HG03064 (cell line): ENCODE measurements at regions not wholly inside any gene's neighbourhood (a gene's known extent, or its start where the extent isn't known, plus 50 kb on each side); places are given as distances from the start of the nearest gene placed in this dataset.

Source experiments
- ATAC-seq: cut with Tn5 transposase; IDR thresholded peaks from one replicate; pipeline ENCODE4 v1.9.1; 2021; ENCODE audit warnings: low read depth; ENCODE audit not compliant: unreplicated experiment

DNA sequence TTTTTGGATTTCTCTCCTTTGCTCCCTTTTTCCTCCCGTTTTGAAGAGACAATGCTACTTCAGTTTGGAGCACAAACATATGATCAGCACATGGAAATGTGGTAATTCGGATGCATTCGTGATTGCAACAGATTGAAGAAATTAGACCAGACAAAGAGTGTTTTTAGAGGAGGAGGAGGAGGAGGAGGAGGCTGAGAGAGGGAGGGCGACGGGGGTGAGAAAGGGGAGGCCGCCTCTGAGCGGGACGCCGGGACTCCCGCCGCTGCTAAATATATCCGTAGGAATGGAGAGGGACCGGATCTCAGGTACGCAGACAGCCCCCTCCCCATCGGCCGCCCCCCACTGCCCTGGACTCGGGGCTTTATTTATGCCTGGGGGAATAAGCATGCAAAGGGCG is 179.3 kb downstream of the SEC14L1 start:
- ATAC-seq, result no peak

DNA sequence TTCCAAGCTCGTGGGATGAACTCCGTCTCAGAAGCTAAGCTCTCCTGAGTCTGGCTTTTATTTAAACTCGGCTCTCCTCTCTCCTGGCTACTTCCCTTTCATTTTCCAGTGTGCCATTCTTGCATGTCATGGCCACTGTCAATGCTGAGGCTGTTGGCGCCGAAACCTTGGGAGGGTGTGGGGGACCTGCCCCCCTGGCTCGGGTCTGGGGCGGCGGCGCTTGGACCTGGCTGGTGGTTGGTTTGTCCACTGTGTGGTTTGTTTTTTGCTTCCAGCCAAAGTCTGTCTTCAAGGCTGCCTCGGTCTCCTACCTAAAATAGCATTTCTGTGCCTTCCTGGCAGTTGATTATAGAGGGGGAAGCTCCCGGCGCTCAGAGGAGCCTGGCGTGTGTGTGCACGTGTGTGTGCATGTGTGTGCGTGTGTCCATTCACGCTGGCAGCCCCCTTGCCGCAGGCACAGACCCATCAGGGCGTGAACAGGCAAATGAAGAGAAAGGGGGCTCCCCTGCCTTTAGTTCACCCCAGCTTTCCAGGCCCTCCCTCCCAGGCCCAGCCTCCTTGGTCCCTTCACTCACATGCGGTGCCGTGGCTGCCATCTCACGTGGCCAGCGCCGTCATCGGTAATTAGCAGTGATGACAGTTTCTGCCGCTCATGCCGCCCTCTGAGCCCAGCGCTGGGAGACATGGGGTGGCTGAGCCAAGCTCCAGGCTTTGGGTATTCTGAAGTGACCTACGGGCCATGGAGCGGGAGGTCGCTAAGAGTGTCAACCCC is 179.9 kb downstream of the SEC14L1 start:
- ATAC-seq, result no peak

DNA sequence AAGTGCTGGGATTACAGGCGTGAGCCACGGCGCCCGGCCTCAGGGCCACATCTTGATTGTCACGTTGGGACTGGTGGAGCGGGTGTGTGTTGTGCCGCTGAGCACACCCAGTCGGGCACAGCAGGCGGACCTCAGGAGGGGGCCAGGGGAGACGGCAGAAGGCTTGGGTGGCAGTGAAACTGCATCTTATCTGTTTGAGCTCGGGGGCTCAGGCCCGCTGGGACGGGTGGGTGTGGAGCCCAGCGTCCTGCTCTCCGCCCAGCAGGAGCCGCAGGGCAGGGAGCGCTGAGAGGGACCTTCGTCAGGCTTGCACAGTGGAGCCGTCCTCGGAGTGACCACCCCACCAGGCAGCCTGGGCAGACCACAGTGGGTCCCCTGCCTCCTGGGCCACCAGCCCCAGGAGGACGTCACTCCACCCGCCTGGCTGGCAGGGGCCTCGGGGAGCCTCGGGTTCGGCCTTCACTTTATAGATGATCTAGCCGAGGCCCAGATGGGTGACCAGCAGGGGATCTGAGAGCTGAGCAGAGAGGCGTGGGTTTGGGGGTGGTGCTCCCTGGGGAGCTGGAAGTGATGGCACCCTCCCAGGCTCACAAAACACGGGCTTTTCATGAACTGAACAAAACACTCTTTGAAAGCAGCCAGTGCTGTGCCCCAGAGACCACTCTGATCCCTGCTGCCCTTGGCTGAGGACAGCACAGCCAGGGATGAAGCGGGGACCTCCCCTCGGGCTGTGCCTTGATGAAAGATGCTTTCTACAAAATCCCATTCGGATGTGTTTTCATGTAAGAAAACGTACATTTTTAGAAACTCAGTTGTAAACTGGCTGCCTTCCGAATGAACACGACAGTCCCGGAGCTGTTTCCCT is 181.1 kb downstream of the SEC14L1 start:
- no peak for ATAC-seq

DNA sequence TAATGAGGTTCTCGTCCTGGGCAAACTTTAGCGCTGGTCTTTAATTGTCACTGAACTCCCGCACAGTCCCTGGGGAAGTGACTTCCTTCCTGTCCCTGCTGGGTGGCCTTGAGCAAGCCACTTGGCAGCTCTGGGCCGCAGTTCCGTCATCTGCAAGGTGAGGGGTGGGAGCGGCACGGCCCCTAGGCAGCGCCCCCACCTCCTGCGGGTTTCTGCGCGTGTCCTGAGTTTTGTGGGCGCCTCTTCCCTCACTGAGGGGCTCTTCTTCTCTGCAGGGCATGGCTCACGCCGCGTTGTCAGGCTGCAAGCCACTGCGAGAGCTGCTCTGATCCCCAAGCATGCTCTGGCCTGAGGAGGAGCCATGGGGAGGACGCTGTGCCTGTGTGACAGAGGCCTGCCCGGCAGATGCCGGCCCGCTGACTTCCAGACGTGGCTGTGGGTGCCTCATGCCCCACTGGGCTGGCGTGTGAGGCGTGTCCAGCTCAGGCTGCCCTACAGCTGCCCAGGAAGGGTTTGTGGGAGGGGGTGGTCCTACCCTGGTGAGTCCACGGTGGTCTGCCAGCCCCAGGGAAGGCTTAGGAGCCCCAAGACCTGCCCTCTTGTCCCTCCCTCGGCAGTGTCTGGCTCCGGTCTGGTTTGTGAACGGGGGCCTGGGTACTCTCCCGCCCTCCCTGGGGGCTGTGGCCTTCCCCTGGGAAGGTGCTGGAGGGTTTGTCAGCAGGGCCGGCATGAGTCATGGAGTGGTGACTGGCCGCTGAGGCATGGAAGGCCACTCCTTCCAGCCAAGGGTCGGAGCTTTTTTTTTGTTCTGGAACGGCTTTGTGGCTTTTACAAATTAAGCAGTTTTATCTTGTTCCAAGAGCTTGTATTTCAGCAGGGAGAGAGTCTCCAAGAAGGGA is 182.0 kb downstream of the SEC14L1 start:
- no peak for ATAC-seq

DNA sequence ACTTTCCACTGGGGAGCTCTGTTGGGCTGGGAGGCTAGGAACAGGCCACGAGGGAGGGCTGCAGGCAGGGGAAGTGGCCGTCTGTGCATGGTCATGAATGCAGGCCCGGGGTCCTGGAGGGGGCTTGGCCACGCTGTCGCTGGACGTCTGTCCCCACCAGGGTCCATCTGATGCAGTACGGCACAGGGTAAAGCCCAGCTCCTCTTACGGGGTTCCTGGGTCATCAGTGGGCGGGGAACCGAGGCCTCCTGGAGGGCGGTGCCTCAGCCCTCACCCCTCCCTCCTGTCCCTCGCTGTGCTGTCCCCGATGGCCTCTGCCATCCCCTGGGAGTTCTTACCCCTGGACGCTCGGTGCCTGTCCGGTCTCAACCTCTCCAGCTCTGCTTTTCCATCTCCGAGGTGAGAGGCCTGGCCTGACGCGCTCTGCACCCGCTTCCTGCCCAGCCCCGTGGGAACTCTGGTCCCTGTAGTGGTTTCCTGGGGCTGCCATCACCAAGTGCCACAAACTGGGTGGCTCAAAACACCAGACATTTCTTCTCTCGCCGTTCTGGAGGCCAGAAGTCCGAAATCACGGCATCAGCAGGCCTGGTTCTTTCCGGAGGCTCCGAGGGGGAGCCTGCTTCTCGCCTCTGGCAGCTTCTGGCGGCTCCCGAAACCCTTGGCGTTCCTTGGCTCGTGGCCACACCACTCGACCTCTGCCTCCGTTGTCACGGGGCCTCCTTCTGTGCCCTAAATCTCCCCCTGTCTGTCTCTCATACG is 182.8 kb downstream of the SEC14L1 start:
- ATAC-seq, result no peak

DNA sequence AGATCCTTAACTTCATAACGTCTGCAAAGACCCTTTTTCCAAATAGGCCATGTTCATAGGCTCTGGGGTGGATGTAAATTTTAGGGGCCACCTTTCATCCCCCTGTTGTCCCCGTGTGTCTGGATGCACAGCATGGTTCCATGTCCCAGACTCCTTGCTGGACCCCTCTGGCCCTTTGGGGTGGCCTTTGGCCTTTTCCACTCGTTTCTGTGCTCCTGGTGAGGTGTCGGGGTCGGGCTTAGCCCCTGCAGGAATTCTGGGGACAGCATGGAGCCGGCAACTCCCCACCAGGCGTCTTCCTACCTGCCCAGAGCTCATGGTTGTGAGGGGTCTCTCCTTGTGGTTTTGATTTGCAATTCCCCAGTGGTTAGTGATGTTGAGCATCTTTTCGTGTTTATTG is 183.5 kb downstream of the SEC14L1 start:
- ATAC-seq, result no peak

DNA sequence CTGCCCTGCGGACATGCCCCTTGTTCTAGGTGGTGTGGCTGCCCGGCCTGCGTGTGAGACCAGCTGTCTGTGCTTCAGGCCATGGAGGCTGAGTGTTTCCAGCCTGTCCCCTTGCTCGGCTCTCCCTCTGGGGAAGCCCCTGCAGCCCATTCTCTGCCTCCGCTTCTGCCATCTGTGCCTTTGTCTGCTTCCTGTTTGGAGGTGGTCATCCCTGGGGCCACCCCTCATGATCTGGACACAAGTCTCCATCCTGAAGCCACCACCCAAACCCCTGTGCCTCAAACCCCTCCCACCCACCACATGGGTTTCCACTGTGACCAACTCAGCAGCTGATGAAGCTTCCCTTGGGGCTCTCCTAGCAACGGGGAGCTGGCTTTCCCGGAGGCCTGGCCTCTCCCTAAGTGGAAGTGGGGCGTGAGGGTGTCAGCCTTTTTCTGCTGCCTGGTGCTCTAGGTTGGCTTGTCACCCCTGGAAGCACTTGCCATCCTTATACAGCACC is 184.9 kb downstream of the SEC14L1 start:
- no peak for ATAC-seq

DNA sequence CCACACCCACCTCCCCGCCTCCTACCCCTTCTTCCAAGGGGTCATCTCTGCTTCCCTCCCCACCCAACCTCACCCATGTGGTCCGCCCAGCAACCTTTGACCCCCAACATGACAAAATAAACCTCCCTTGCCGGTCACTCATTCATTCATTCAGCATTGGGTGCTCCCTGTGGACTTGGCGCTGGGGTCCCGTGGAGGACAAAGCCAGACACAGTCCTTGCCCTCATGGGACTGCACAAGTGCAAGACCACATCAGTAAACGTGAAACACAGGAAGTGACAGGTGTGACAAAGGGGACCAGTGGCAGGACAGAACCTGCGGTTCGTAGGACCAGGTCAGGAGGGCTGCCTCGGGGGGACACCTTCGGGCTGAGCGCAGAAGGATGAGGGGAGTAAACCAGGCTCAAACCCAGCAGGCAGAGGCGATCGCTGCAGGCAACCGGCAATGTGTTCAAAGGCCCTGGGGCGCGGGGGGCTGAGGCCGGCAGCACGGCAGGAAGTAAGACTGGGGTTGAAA is 185.4 kb downstream of the SEC14L1 start:
- ATAC-seq, result no peak

DNA sequence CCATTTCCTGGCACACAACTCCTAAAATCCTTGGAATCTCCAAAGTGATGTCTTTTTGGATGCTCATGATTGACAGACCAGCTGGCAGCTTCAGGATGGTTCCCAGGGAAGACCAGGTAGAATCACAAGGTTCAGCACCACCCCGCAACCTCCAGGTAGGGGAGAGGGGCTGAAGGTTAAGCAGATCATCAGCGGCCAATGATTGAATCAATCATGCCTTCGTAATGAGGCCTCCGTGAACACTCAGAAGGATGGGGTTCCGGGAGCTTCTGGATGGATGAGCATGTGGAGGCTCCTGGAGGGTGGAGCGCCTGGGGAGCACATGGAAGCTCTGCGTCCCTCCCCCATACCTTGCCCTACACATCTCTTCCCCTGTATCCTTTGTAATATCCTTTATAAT is 185.9 kb downstream of the SEC14L1 start:
- no peak for ATAC-seq

DNA sequence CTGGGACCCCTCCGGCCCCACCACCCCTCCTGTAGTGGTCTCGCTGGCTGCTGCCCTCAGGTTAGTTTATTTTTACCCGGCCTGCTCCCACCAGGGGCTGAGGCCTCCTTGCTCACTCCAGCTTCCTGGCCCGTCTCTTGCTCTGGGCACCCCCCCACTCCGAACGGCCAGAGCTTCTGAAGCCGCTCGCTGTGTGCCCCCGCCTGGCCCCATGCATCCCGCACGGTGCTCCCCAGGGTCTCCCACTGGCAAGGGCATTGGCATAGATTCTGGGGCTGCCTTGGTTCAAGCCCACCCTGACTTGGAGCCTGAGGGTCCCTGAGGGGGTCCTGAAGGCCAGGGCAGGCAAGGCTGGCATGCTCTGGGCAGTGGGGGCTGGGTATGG is 186.4 kb downstream of the SEC14L1 start:
- ATAC-seq, result no peak

DNA sequence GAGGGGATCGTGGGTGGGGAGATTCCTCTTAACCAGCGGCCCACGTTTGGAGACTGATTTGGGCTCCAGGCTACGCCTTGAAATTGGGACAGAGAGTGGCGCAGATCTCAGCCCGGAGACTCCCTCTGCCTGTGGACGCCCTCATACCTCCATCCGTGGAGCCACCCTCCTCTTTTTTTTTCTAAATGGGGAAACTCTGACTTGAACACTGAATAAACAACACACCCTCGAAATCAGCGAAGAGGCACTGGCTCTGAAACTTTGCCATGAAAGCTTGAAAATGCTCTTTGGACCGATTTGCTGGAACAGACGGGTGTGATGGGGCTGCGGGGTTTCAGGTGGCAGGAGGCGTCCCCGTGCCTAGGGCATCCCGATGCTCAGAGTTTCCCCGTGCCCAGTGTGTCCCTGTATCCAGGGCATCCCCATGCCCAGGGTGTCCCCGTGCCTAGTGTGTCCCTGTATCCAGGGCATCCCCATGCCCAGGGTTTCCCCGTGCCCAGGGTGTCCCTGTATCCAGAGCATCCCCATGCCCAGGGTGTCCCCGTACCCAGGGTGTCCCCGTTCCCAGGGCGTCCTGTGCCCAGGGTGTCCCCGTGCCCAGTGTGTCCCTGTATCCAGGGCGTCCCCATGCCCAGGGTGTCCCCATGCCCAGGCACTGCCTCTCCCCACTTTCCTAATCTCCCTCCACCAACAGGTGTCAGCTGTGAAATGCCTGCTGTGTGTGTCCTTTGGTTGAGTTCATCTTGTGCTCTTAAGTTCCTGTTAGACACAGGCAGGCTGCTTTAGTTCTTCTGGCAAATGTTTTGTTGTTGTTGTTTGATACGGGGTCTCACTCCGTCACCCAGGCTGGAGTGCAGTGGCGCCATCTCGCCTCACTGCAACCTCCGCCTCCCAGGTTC is 187.0 kb downstream of the SEC14L1 start:
- no peak for ATAC-seq

DNA sequence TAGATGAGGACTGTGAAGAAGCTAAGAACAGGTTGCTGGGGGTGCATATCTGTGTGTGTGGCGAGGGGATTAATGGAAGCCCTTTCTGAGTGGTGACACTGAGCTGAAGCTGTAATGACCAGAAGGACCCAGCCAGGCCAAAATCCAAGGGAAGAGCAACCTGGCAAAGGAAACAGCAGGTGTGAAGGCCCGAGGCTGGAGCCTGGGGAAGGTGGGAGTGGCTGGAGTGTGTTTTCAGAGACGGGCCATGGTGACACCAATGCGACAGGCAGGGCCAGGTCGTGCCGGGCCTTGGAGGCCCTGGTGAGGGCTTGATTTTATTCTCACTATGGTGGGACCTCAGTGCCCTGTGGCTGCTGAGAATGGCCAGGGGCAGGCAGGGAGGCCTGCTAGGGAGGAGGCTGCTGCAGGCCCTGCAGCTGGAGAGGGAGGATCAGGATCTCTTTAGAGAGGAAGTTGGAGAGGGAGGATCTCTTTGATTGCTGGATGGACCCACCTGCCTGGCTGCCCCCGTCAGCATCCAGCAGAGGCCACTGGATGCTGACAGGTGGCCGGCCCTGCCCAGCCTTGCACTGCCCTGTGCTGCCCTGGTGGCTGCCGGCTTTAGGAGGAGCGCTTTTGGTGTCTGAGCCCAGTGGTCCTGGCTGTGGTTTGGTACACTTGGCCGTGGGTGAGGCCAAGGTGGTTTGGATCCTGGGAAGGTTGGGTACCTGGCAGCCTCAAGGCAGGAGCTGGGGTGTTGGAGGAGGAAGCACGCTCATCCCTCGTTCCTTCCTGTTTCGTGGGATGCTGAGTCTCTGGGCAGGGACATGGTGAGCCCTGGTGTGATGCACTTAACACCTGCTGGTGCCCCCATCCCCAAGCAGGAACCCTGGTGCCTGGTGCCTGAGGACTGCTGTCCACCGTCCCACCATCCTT is 188.3 kb downstream of the SEC14L1 start:
- ATAC-seq, result no peak

DNA sequence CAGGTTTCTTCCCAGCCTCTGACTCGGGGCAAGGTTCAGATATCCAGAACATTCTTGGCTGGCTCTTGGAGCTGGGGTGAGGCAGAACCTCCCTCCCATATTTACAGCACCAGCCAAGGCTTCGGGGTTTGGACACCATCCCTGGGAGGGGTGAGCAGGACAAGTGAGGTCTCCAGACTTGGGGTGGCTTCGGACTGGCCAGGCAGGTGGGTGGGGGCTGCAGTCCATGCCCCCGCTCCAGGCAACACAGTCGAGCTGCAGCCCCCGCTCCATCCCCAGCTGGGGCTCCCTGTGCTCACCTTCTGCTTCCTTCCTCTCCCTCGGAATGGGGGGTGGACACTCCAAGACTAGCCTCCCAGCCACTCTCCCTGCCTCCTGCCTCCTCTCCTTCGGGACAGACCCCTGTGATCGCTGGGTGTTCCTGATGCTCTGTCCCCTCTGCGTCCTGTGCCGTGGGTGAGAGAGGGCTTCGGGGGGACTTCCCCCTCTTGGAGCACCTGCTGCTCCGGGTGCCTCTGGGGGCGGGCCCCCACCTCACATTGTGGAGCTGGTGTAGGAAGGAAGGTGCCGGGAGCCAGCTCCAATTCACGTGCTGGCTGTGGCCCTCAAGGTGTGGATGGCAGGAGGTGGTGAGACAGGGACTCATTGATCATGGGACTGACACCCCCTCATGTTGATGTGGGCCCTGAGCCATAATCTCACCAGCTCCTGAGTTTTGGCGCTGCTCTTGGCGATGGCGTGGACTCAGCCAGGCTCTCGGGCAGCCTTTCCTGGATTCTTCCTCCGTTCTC is 189.2 kb downstream of the SEC14L1 start:
- ATAC-seq, result no peak

DNA sequence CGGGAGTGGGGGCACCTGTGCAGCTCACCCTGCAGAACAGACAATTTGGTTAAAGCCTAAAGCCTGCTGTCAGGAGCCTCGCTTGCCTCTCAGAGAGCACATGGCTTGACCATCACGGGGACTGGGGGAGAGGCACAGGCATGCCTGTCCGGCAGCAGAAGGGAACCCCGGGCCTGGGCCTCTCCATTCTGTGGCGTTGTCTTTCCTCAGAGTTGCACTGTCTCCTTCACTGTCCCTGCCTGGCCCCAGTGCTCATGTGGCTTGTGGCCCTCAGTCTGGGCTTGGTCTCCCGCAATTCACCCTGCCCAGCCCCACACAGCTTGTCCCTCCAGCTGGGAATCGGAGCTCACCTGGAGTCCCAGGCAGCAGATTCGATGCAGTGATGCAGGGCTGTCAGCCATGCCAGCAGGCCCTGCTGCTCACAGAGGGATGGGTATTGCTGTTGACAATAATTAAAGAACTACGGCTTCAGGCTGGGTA is 189.9 kb downstream of the SEC14L1 start:
- no peak for ATAC-seq

DNA sequence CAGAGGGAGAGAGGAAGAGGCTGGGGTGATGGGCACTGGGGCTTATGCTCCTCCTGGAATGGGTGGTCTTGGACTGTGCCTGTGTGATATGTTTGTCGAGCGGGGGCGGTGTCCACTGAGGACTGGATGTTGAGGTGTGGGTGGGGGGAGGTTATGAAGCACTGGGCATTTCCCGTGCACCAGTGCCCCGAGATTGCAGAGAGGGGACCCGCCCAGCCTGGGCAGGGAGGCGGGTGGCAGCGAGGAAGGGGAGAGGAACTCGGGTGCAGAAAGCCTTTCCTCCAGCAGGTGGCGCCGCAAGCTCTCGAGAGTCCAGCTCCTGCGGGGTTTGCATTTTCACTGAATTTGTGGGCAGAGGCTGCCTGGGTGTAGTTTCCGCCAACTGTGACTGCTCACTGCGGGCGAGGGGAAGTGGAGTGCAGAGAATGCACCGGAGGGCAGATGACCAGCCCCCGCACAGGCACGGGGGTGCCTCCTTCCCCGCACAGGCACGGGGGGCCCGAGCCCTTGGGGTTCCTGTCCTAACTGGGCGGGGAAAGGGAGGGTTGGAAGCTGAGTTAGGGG is 190.6 kb downstream of the SEC14L1 start:
- peak; percentile 56 for ATAC-seq
